GM18520 (cell line): ENCODE measurements at regions not wholly inside any gene's neighbourhood (a gene's known extent, or its start where the extent isn't known, plus 50 kb on each side); places are given as distances from the start of the nearest gene placed in this dataset.
"Not testable (repeated sequence)": the region's sequence is repeated elsewhere in the genome, so short reads cannot be mapped to it uniquely, and the experiment has no call there.

Source experiments
- ATAC-seq: cut with Tn5 transposase; IDR thresholded peaks from one replicate; pipeline ENCODE4 v1.9.1; 2021; ENCODE audit not compliant: unreplicated experiment

GRCh38 chr5:82901281-82901888 is 175.8 kb downstream of the TMEM167A start:
- no peak for ATAC-seq

- ATAC-seq = no peak
Observed at GRCh38 chr5:82894716-82895115, 182.5 kb downstream of the TMEM167A start.

DNA sequence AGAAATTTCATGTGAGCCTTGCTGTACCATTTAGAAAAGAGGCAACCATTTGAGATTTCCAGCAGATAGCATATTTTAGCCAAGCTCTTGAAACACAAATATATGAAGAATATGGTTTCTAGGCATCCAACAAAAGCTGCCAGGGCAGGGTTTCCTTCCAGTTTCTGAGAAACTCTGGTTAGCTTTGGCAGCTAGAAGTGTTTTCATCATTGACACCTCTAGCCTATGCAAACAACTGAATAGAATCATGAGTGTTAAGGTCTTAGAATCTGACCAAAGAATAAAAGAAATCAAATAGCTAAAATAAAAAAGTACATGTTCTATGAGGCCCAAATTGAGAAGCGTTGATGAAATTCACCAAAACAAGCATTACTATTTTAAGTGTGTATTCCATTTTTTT is 188.1 kb downstream of the TMEM167A start:
- no peak for ATAC-seq

DNA sequence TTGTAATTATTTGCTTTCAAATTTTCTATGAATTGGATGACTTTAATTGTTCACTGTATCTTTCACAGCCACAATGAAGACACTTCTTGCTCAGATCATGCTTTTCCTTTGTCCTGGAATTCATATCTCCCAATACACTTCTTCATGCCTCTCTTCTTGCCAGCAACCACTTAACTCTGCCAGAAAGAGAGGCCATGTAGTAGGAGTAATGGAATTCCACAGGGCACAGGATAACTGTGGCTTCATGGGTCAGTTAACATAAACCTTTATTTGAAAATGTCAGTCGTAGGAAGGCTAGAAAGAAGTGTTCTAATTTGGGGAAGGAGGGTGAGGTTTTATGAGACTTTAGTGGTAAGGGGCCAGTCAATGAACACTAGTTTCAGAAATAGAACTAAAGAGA is 190.3 kb downstream of the TMEM167A start:
- ATAC-seq = no peak

- no peak for ATAC-seq
Observed at GRCh38 chr5:82885627-82886389, 191.4 kb downstream of the TMEM167A start.

- no peak for ATAC-seq
Observed at GRCh38 chr5:82884821-82885471, 192.2 kb downstream of the TMEM167A start.

GRCh38 chr5:82882316-82882715 is 194.9 kb downstream of the TMEM167A start:
- ATAC-seq = no peak

GRCh38 chr5:82881571-82882174 is 195.5 kb downstream of the TMEM167A start:
- ATAC-seq = no peak

DNA sequence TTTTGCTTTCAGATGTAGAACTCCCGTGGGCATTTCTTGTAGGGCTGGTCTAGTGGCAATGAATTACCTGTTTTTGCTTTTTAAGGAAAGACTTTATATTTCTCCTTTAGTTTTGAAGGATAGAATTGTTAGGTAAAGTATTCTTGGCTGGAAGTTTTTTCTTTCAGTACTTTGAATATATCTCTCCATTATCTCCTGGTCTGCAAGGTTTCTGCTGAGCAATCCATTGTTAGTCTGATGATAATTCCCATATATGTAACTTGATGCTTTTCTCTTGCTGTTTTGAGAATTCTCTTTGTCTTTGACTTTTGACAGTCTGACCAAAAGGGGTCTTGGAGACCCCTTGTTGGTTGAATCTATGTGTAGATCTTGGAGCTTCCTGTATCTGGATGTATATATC is 198.1 kb downstream of the TMEM167A start:
- ATAC-seq = no peak

DNA sequence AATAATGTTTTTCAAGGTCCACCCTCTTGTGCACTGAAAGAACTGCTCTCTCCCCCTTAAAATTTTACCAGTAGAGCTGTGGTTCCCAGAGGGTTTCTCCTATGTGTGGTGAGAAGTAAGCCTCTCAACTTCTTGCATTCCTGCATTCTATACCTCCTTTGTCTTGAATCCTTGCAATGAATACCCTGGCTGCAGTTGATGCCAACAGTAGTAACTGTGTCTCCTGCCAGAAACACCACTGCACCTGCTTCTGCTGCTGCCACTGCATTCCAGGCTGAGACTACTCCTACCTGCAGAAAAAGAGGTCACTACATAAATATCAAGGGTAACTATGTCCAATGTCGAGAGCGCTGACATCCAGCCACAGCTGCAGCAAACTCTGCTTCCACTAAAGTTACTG is 203.7 kb downstream of the TMEM167A start:
- no peak for ATAC-seq

DNA sequence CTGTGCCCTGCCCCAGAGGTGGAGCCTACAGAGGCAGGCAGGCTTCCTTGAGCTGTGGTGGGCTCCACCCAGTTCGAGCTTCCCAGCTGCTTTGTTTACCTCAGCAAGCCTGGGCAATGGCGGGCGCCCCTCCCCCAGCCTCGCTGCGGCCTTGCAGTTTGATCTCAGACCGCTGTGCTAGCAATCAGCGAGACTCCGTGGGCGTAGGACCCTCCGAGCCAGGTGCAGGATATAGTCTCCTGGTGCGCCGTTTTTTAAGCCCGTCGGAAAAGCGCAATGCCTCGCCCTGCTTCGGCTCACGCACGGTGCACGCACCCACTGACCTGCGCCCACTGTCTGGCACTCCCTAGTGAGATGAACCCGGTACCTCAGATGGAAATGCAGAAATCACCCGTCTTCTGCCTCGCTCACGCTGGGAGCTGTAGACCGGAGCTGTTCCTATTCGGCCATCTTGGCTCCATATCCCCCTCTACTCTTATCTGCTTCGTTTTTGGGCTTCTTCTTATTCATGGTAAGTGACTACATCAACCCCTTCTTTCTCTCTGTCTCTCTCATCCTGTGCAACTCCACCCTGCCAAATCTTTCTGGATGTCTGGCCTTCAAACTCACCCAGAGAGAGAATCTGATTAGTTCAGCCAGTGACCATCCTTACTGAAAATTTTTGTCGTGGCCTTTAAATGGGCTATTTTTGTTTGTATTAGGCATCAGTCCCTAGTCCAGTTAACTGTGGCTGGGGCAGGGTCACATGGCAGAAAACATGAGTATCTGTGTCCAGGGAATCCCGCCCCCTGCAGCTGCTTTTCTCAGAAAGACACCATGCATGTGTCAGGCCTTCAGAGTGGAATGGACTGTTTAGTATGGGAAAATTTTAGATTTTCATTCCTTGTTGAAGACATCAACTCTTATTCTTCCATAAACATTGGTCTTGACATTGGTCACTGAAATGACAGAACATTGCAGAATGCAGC is 204.6 kb downstream of the TMEM167A start:
- not testable (repeated sequence) for ATAC-seq

DNA sequence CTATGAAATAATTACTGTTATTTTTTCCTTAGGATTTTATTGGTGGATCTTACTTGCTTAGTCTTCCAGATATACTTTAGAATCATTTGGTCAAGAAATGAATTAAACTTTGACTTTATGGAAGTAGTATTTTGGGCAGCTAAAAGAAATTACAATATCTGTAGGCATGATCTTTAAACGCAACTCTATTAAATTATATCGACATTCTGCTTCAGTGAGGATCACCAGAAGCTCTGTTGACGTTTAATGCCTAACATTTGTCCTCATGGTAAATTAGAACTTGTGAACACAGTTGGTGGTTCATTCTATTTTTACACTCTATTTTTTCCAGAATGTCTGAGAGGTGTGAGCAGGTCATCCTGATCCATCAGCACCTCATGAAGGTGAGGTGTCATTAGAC is 211.6 kb downstream of the TMEM167A start:
- no peak for ATAC-seq

DNA sequence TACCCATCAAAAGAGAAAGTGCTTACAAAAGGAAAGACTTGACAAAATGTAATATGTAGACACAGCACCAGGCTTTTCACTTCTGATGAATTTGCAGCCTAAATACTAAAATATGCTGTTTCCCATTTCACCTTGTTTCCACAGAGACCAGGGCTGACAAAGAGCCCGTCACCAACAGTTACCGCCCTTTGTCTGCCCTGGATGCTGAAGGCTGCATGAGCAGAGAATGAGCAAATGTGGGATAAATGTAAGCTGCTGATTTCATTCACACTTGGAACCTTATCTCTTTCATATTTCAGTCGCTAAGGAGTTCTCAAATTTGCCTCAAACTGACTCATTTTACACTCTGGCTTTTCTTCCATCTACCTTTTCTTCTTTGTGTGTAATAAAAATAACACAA is 213.9 kb downstream of the TMEM167A start:
- ATAC-seq = no peak

GRCh38 chr5:82862711-82863110 is 214.5 kb downstream of the TMEM167A start:
- no peak for ATAC-seq

GRCh38 chr5:82862261-82862660 is 214.9 kb downstream of the TMEM167A start:
- no peak for ATAC-seq

DNA sequence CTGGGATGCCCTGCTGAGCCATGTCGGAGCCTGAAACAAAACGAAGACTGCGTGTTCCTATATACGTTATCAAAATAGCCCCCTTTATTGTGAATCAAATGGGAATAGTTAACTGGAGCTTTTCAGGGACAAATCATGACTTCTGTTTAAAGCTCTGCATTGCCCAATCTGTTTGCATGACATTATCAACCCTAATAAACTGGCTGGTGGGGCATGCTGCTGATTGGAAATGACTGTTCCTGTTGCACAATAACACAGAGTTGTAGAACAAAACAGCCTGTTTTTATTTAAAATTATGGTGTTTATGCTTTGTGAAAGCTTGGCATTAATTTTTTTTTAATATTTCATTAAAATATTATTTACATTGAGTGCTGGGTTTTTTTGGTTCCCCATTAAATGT is 215.5 kb downstream of the TMEM167A start:
- ATAC-seq = no peak

DNA sequence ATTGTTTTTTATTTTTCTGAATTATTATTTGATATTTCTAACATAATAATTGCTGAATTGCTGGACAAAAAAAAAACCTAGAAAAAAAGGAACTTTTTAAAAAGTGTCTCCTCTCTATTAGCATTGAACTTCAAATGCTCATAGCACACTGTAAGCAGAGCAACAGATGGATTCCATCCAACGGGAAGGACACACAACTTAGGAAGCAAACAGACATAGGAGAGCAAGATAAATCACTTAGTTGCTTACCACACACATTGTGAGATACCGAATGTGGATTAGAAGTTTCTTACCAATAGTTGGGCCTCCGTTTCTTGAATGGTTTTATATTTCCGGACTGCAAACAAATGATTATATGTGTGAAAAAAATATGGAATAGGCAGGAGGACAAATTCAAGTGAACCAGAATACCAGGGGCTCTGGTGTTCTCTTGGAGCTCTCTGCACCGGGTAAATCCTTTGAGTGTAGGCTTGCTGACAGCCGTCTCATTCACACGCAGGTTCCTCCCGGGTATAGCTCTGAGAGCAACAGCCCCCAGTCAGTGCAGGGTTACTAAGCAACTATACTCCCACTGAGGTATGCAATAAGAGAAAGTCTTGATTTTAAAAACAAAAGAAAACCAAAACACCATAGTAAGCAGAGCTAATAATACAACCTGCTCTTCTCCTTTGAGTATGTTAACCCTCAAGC is 217.6 kb downstream of the TMEM167A start:
- ATAC-seq = no peak

GRCh38 chr5:82858151-82859025 is 218.8 kb downstream of the TMEM167A start:
- no peak for ATAC-seq

GRCh38 chr5:82855893-82856550 is 221.2 kb downstream of the TMEM167A start:
- ATAC-seq = no peak
